HEK293 (cell line): ENCODE measurements at regions not wholly inside any gene's neighbourhood (a gene's known extent, or its start where the extent isn't known, plus 50 kb on each side); places are given as distances from the start of the nearest gene placed in this dataset.

Experiments
- CTCF ChIA-PET: fragments of 350-600 bp; formaldehyde crosslinking; extraction: SDS; loops from one replicate; lab custom pipeline; 2021; ENCODE audit warnings: antibody characterized with exemption; lab: Yijun Ruan, JAX
- POLR2A ChIA-PET: fragments of 300-600 bp; formaldehyde crosslinking; extraction: SDS; loops from one replicate; lab custom pipeline; 2020; ENCODE audit warnings: antibody characterized with exemption, inconsistent platforms; lab: Yijun Ruan, JAX
- H3K27ac ChIP-seq: fragments of 200-500 bp; sonication (Bioruptor generic); 2 replicates; pipeline ENCODE4 v1.5.1; 2014; ENCODE audit warnings: low read depth, low read length, control low read depth, inconsistent platforms; ENCODE audit errors: extremely low read depth
- H3K36me3 ChIP-seq, 2 experiments: fragments of 200-500 bp in 1 of 2; sonication (Bioruptor generic) in 1 of 2; 1 replicate in 1 of 2; 2 replicates in 1 of 2; pipeline ENCODE4 v1.5.1; 2014 to 2017; ENCODE audit warnings: inconsistent platforms in 2 of 2, low read length in 2 of 2; ENCODE audit not compliant: control insufficient read depth in 2 of 2, insufficient read depth in 1 of 2
- H3K4me1 ChIP-seq: fragments of 200-500 bp; sonication (Bioruptor generic); 2 replicates; pipeline ENCODE4 v1.5.1; 2014; ENCODE audit warnings: mild to moderate bottlenecking, low read length, inconsistent platforms; ENCODE audit not compliant: control insufficient read depth, insufficient read depth
- H3K4me3 ChIP-seq: 2 replicates; pipeline ENCODE4 v1.5.1; 2011; ENCODE audit warnings: low read depth, mild to moderate bottlenecking, control low read depth, low read length, moderate library complexity
- H3K9me3 ChIP-seq: fragments of 200-500 bp; sonication (Bioruptor generic); 2 replicates; pipeline ENCODE4 v1.5.1; 2014; ENCODE audit warnings: low read depth, low read length, inconsistent platforms; ENCODE audit not compliant: control insufficient read depth, insufficient read depth
- KLF7 ChIP-seq: fragments of 450-650 bp; formaldehyde crosslinking; IDR thresholded peaks from 2 replicates; pipeline ENCODE4 v1.5.1; 2016; ENCODE audit warnings: missing biosample characterization, missing genetic modification characterization, borderline replicate concordance
- ZBTB20 ChIP-seq: fragments of 450-650 bp; formaldehyde crosslinking; IDR thresholded peaks from 2 replicates; pipeline ENCODE4 v1.5.1; 2016; ENCODE audit warnings: missing biosample characterization, missing genetic modification characterization
- ZEB2 ChIP-seq: fragments of 450-650 bp; formaldehyde crosslinking; IDR thresholded peaks from 2 replicates; pipeline ENCODE4 v1.5.1; 2016; ENCODE audit warnings: missing biosample characterization, missing genetic modification characterization
- ZNF184 ChIP-seq: fragments of 450-650 bp; IDR thresholded peaks from 2 replicates; pipeline ENCODE4 v1.5.1; 2018; ENCODE audit warnings: missing biosample characterization, mild to moderate bottlenecking, missing genetic modification characterization
- ZNF274 ChIP-seq, 2 experiments: fragments of 200-500 bp in 1 of 2; fragments of 450-650 bp in 1 of 2; sonication (Bioruptor generic) in 1 of 2; formaldehyde crosslinking in 1 of 2; IDR thresholded peaks; 2 replicates each; pipeline versions ENCODE4 v1.5.1 to v1.6.1; 2014 to 2016; ENCODE audit warnings: borderline replicate concordance in 1 of 2, inconsistent platforms in 1 of 2, low read length in 1 of 2, missing biosample characterization in 1 of 2, missing genetic modification characterization in 1 of 2
- ZNF37A ChIP-seq: fragments of 450-650 bp; IDR thresholded peaks from 2 replicates; pipeline ENCODE4 v1.5.1; 2018; ENCODE audit warnings: missing biosample characterization, missing genetic modification characterization
- ZNF423 ChIP-seq: fragments of 450-650 bp; formaldehyde crosslinking; IDR thresholded peaks from 2 replicates; pipeline ENCODE4 v1.5.1; 2016; ENCODE audit warnings: missing biosample characterization, missing genetic modification characterization
- ZNF473 ChIP-seq: fragments of 450-650 bp; formaldehyde crosslinking; IDR thresholded peaks from 2 replicates; pipeline ENCODE4 v1.5.1; 2017; ENCODE audit warnings: missing biosample characterization, missing genetic modification characterization
- ZNF513 ChIP-seq: fragments of 450-650 bp; IDR thresholded peaks from 2 replicates; pipeline ENCODE4 v1.5.1; 2018; ENCODE audit warnings: missing biosample characterization, missing genetic modification characterization
- ZNF623 ChIP-seq: fragments of 450-650 bp; formaldehyde crosslinking; IDR thresholded peaks from 2 replicates; pipeline ENCODE4 v1.5.1; 2016; ENCODE audit warnings: missing biosample characterization, missing genetic modification characterization
- ZNF677 ChIP-seq: fragments of 450-650 bp; IDR thresholded peaks from 2 replicates; pipeline ENCODE4 v1.5.0; 2018; ENCODE audit warnings: missing biosample characterization, mild to moderate bottlenecking, missing genetic modification characterization, moderate library complexity
- ZNF76 ChIP-seq: fragments of 450-650 bp; formaldehyde crosslinking; IDR thresholded peaks from 2 replicates; pipeline ENCODE4; 2016; ENCODE audit warnings: low read depth, missing biosample characterization, missing genetic modification characterization, borderline replicate concordance
- ZNF776 ChIP-seq: fragments of 450-650 bp; formaldehyde crosslinking; IDR thresholded peaks from 2 replicates; pipeline ENCODE4 v1.5.0; 2017; ENCODE audit warnings: missing biosample characterization, missing genetic modification characterization, borderline replicate concordance
- TF ChIP-seq, protein P1 (sequence below): fragments of 450-650 bp; formaldehyde crosslinking; IDR thresholded peaks from 2 replicates; pipeline ENCODE4 v1.5.1; 2016; ENCODE audit warnings: missing biosample characterization, missing genetic modification characterization

- no peak overlapping the region for H3K4me3 ChIP-seq
- no peaks in the 10 kb centered on the region for H3K9me3 ChIP-seq
- no peaks in the 10 kb centered on the region for H3K36me3 ChIP-seq
- CTCF ChIA-PET, result interaction anchor here (0.6 to 3.4 kb wide), 2 partner anchors 8 to 44 kb away, joined by 4 to 14 read pairs; no protein-coding TSS in a partner anchor
- POLR2A ChIA-PET, result interaction anchor here (2.1 kb wide), 1 partner anchor 50 kb away, joined by 6 read pairs; the partner anchor contains the start of gene HAPSTR1
- TF ChIP-seq ZNF37A (tag by site-specific recombination) (no peak), ZNF76 (tag by site-specific recombination) (no peak), ZNF513 (tag by site-specific recombination) (no peak), ZNF473 (tag by site-specific recombination) (no peak), ZBTB20 (tag by site-specific recombination) (no peak), ZNF423 (tag by site-specific recombination) (no peak), ZNF776 (tag by site-specific recombination) (no peak), ZNF677 (no peak), ZNF274 (IDR thresholded peaks at IDR 0.05; ENCODE audit: low read length) (no peak), ZNF274 (tag by site-specific recombination; IDR thresholded peaks at IDR 0.05; ENCODE audit: borderline replicate concordance) (no peak), ZEB2 (tag by site-specific recombination) (no peak), ZNF623 (tag by site-specific recombination) (no peak), ZNF184 (tag by site-specific recombination) (no peak), KLF7 (tag by site-specific recombination) (no peak)
- TF ChIP-seq, protein P1, sequence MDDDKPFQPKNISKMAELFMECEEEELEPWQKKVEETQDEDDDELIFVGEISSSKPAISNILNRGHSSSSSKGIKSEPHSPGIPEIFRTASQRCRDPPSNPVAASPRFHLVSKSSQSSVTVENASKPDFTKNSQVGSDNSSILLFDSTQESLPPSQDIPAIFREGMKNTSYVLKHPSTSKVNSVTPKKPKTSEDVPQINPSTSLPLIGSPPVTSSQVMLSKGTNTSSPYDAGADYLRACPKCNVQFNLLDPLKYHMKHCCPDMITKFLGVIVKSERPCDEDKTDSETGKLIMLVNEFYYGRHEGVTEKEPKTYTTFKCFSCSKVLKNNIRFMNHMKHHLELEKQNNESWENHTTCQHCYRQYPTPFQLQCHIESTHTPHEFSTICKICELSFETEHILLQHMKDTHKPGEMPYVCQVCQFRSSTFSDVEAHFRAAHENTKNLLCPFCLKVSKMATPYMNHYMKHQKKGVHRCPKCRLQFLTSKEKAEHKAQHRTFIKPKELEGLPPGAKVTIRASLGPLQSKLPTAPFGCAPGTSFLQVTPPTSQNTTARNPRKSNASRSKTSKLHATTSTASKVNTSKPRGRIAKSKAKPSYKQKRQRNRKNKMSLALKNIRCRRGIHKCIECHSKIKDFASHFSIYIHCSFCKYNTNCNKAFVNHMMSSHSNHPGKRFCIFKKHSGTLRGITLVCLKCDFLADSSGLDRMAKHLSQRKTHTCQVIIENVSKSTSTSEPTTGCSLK (tag by site-specific recombination), result no peak
- no peak overlapping the region for H3K27ac ChIP-seq
- H3K4me1 ChIP-seq, result no peaks in the 10 kb centered on the region
Measured at GRCh38 chr16:9040800-9041412, 50.5 kb upstream of the HAPSTR1 start.
